OCI-LY3 (cell line): ENCODE measurements at regions not wholly inside any gene's neighbourhood (a gene's known extent, or its start where the extent isn't known, plus 50 kb on each side); places are given as distances from the start of the nearest gene placed in this dataset.

ENCODE experiments used
- H2AFZ ChIP-seq: fragments of 200-600, 300-600 bp; shearing (Covaris generic); 2 replicates; pipeline ENCODE4 v1.6.0; 2014; ENCODE audit warnings: antibody characterized with exemption, low read depth, low read length
- H3K27ac ChIP-seq: fragments of 200-600, 300-600 bp; sonication (generic); 2 replicates; pipeline ENCODE4 v1.5.1; 2014; ENCODE audit warnings: mild to moderate bottlenecking, low read length, moderate library complexity, mixed read lengths
- H3K27me3 ChIP-seq: fragments of 200-600, 300-600 bp; sonication (generic); 2 replicates; pipeline ENCODE4 v1.6.1; 2014; ENCODE audit warnings: low read depth, low read length, mixed read lengths
- H3K36me3 ChIP-seq: fragments of 200-600, 300-600 bp; sonication (generic); replicated peaks from 2 replicates; pipeline ENCODE3; 2014; ENCODE audit warnings: low read depth, low read length, mixed read lengths
- H3K4me1 ChIP-seq: fragments of 300-600, 200-600 bp; sonication (generic); 2 replicates; pipeline ENCODE4 v1.6.1; 2014; ENCODE audit warnings: low read length, mixed read lengths
- H3K4me2 ChIP-seq: fragments of 200-600, 300-600 bp; sonication (generic); 2 replicates; pipeline ENCODE4 v1.6.1; 2014; ENCODE audit warnings: low read length, mixed read lengths
- H3K4me3 ChIP-seq: fragments of 300-600, 200-600 bp; sonication (generic); 2 replicates; pipeline ENCODE4 v1.5.1; 2014; ENCODE audit warnings: antibody characterized with exemption, mild to moderate bottlenecking, low read length, moderate library complexity
- H3K79me2 ChIP-seq: fragments of 300-600, 200-600 bp; shearing (Covaris generic); 2 replicates; pipeline ENCODE4 v1.6.1; 2014; ENCODE audit warnings: mild to moderate bottlenecking, low read length, mixed read lengths
- H3K9ac ChIP-seq: fragments of 300-600, 200-600 bp; shearing (Covaris generic); 2 replicates; pipeline ENCODE4 v1.6.0; 2014; ENCODE audit warnings: mild to moderate bottlenecking, low read length, moderate library complexity
- H3K9me3 ChIP-seq: fragments of 200-600, 300-600 bp; shearing (Covaris generic); 2 replicates; pipeline ENCODE4 v1.6.1; 2014; ENCODE audit warnings: low read length, mixed read lengths; ENCODE audit not compliant: insufficient read depth
- H4K20me1 ChIP-seq: fragments of 200-600, 300-600 bp; sonication (generic); 2 replicates; pipeline ENCODE4 v1.6.1; 2016; ENCODE audit warnings: low read length, mixed read lengths; ENCODE audit not compliant: insufficient read depth
- CTCF ChIP-seq: fragments of 200-600, 300-600 bp; sonication (generic); IDR thresholded peaks from 2 replicates; pipeline ENCODE4 v1.5.1; 2014; ENCODE audit warnings: antibody characterized with exemption, low read length, low read depth
- EZH2phosphoT487 ChIP-seq: fragments of 200-600 bp; shearing (Covaris generic); IDR thresholded peaks from 2 replicates; pipeline ENCODE4 v1.6.1; 2018; ENCODE audit warnings: antibody characterized with exemption, mixed run types, low read depth

GRCh38 chr10:90443342-90443741 lies 414.5 kb downstream of the HTR7 start:
- Histone ChIP-seq H3K79me2 (no peaks in the 10 kb centered on the region), H3K36me3 (no peaks in the 10 kb centered on the region), H4K20me1 (no peaks in the 10 kb centered on the region), H3K4me2 (no peak overlapping the region), H2AFZ (no peak overlapping the region), H3K27ac (no peak overlapping the region), H3K4me1 (no peaks in the 10 kb centered on the region), H3K27me3 (no peaks in the 10 kb centered on the region), H3K9ac (no peak overlapping the region), H3K9me3 (no peaks in the 10 kb centered on the region), H3K4me3 (no peak overlapping the region)
- TF ChIP-seq EZH2phosphoT487 = no peak
- TF ChIP-seq CTCF = no peak

GRCh38 chr10:90447831-90448230 lies 410.0 kb downstream of the HTR7 start:
- Histone ChIP-seq H2AFZ (no peak overlapping the region), H4K20me1 (no peaks in the 10 kb centered on the region), H3K4me3 (no peak overlapping the region), H3K4me2 (no peak overlapping the region), H3K4me1 (no peaks in the 10 kb centered on the region), H3K27me3 (no peaks in the 10 kb centered on the region), H3K9me3 (no peaks in the 10 kb centered on the region), H3K79me2 (no peaks in the 10 kb centered on the region), H3K9ac (no peak overlapping the region), H3K27ac (no peak overlapping the region), H3K36me3 (no peaks in the 10 kb centered on the region)
- TF ChIP-seq EZH2phosphoT487 (no peak), CTCF (no peak)

- no peaks in the 10 kb centered on the region for H3K4me1 ChIP-seq
- H3K4me2 ChIP-seq = no peak overlapping the region
Measured at GRCh38 chr10:90450797-90451196, 407.0 kb downstream of the HTR7 start.

GRCh38 chr10:90451283-90451682 lies 406.6 kb downstream of the HTR7 start:
- Histone ChIP-seq H3K4me3 (no peak overlapping the region), H2AFZ (no peak overlapping the region), H3K4me2 (no peak overlapping the region), H3K27ac (no peak overlapping the region), H3K79me2 (no peaks in the 10 kb centered on the region), H3K36me3 (no peaks in the 10 kb centered on the region), H4K20me1 (no peaks in the 10 kb centered on the region), H3K27me3 (no peaks in the 10 kb centered on the region), H3K9ac (no peak overlapping the region), H3K4me1 (no peaks in the 10 kb centered on the region), H3K9me3 (no peaks in the 10 kb centered on the region)
- TF ChIP-seq CTCF (no peak), EZH2phosphoT487 (no peak)

More at GRCh38 chr10:90450797-90451196, 407.0 kb downstream of the HTR7 start:
- H3K27me3 ChIP-seq = no peaks in the 10 kb centered on the region
- H4K20me1 ChIP-seq = no peaks in the 10 kb centered on the region
- H3K9me3 ChIP-seq = no peaks in the 10 kb centered on the region
- no peak overlapping the region for H3K4me3 ChIP-seq
- H3K27ac ChIP-seq = no peak overlapping the region
- no peaks in the 10 kb centered on the region for H3K36me3 ChIP-seq
- no peak overlapping the region for H3K9ac ChIP-seq
- TF ChIP-seq CTCF (no peak), EZH2phosphoT487 (no peak)
- no peak overlapping the region for H2AFZ ChIP-seq
- no peaks in the 10 kb centered on the region for H3K79me2 ChIP-seq
